Naive thymus-derived CD4-positive, alpha-beta T cell (primary cell): ENCODE measurements at regions not wholly inside any gene's neighbourhood (a gene's known extent, or its start where the extent isn't known, plus 50 kb on each side); places are given as distances from the start of the nearest gene placed in this dataset.
A peak's percentile ranks its signal among the peaks of the same experiment; 100 is the strongest.

ENCODE experiments used
- ATAC-seq: fragments of 150-1000 bp; cut with Tn5 transposase; 2 replicates; pipeline ENCODE4 v1.10.0; 2021; ENCODE audit warnings: mild to moderate bottlenecking, moderate library complexity
- CTCF ChIA-PET: fragments of 350-600 bp; sonication (Branson Sonifier 250); formaldehyde crosslinking; loops from one replicate; lab custom pipeline; 2021; ENCODE audit warnings: antibody characterized with exemption; lab: Charles Lee
- POLR2A ChIA-PET: fragments of 350-600 bp; sonication (Branson Sonifier 250); formaldehyde crosslinking; loops from one replicate; lab custom pipeline; 2021; ENCODE audit warnings: antibody characterized with exemption, inconsistent platforms; lab: Charles Lee
- DNase-seq, 9 donors: peaks; one replicate each; pipeline versions ENCODE4 v3.0.0 to v3.0.0-alpha.2; 2020 to 2022; ENCODE audit warnings: mixed read lengths in 1 of 9
- H3K27ac ChIP-seq: one replicate; pipeline ENCODE4 v1.7.0; 2013; ENCODE audit warnings: mild to moderate bottlenecking, low read depth, low read length, moderate library complexity
- H3K27me3 ChIP-seq, 2 donors: one replicate each; pipeline ENCODE4 v1.7.0; 2013; ENCODE audit warnings: low read length in 2 of 2, mild to moderate bottlenecking in 2 of 2, moderate library complexity in 2 of 2; ENCODE audit not compliant: control insufficient read depth in 2 of 2, insufficient read depth in 2 of 2
- H3K36me3 ChIP-seq, 3 experiments: 1 replicate in 2 of 3; 2 replicates in 1 of 3; pipeline ENCODE4 v1.7.0; 2013; ENCODE audit warnings: low read length in 3 of 3, mild to moderate bottlenecking in 3 of 3, moderate library complexity in 1 of 3; ENCODE audit not compliant: insufficient read depth in 3 of 3, control insufficient read depth in 2 of 3
- H3K4me1 ChIP-seq, 2 donors: one replicate each; pipeline ENCODE4 v1.7.0; 2013; ENCODE audit warnings: low read length in 2 of 2, mild to moderate bottlenecking in 2 of 2, moderate library complexity in 1 of 2; ENCODE audit not compliant: control insufficient read depth in 2 of 2, insufficient read depth in 2 of 2
- H3K4me3 ChIP-seq: 2 replicates; pipeline ENCODE4 v1.7.0; 2013; ENCODE audit warnings: mild to moderate bottlenecking, low read length
- H3K9me3 ChIP-seq, 3 experiments: 1 replicate in 2 of 3; 2 replicates in 1 of 3; pipeline ENCODE4 v1.7.0; 2013; ENCODE audit warnings: low read length in 3 of 3; ENCODE audit not compliant: control insufficient read depth in 2 of 3
- H3K27ac Mint-ChIP-seq, 9 donors: one replicate each; pipeline ENCODE4 v1.8.0; 2020 to 2022; ENCODE audit warnings: mixed read lengths in 9 of 9, mild to moderate bottlenecking in 8 of 9, moderate library complexity in 5 of 9, inconsistent platforms in 2 of 9
- H3K27me3 Mint-ChIP-seq, 5 donors: one replicate each; pipeline ENCODE4 v1.8.0; 2021 to 2022; ENCODE audit warnings: mixed read lengths in 5 of 5, mild to moderate bottlenecking in 1 of 5
- H3K36me3 Mint-ChIP-seq, 5 donors: one replicate each; pipeline ENCODE4 v1.8.0; 2020 to 2022; ENCODE audit warnings: mixed read lengths in 5 of 5, mild to moderate bottlenecking in 3 of 5, inconsistent platforms in 1 of 5
- H3K4me1 Mint-ChIP-seq, 7 donors: one replicate each; pipeline ENCODE4 v1.8.0; 2020 to 2022; ENCODE audit warnings: mixed read lengths in 7 of 7, mild to moderate bottlenecking in 3 of 7, inconsistent platforms in 1 of 7
- H3K4me3 Mint-ChIP-seq, 10 donors: one replicate each; pipeline ENCODE4 v1.8.0; 2020 to 2022; ENCODE audit warnings: mild to moderate bottlenecking in 10 of 10, mixed read lengths in 10 of 10, moderate library complexity in 6 of 10, inconsistent platforms in 2 of 10
- H3K9me3 Mint-ChIP-seq, 11 donors: one replicate each; pipeline ENCODE4 v1.8.0; 2020 to 2022; ENCODE audit warnings: mixed read lengths in 11 of 11, mild to moderate bottlenecking in 4 of 11, inconsistent platforms in 1 of 11, moderate library complexity in 1 of 11
- intact Hi-C, 2 donors: fragments of 100-400 bp; cut with micrococcal nuclease; formaldehyde crosslinking; loops; one replicate each; pipeline ENCODE4 v1.15.1; 2023

DNA sequence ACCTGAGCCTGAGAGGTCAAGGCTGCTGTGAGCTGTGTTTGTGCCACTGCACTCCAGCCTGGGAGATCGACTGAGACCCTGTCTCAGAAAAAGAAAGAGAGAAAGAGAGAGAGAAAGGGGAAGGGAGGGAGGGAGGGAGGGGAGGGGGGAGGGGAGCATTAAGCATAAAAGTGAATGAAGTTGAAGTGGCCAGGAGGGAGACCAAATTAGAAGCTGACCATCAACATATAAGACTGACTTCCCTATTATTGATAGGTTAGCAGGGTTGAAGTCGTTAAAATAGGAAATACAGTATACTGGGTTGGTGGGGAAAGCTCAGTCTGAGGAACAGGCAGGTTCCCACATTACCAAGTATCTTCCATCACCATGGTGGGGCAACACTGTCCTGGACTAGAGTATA is 117.1 kb upstream of the MKLN1 start:
- Histone ChIP-seq H3K27ac (no peak overlapping the region), H3K27me3 (no peaks in the 10 kb centered on the region), H3K4me3 (no peak overlapping the region), H3K4me1 (no peaks in the 10 kb centered on the region), H3K9me3 (no peaks in the 10 kb centered on the region), H3K36me3 (no peaks in the 10 kb centered on the region)
- DNase-seq: no peak
- peaks cover 0 to 2% (median 0%) of the 10 kb centered on the region in 5 donors for H3K27me3 Mint-ChIP-seq
- H3K4me1 Mint-ChIP-seq: peaks cover 0 to 3% (median 0%) of the 10 kb centered on the region in 7 donors
- peaks cover 0 to 2% (median 0%) of the 10 kb centered on the region in 5 donors for H3K36me3 Mint-ChIP-seq
- ChIA-PET CTCF (no interaction called here), POLR2A (no interaction called here)
- H3K9me3 Mint-ChIP-seq: peaks cover 0 to 2% (median 0%) of the 10 kb centered on the region in 11 donors
- no peak for ATAC-seq
- intact Hi-C loops: loop anchor here in 1 of 2 donors (2.0 kb wide), 1 partner anchor 20 kb away; no protein-coding TSS in a partner anchor
- H3K27ac Mint-ChIP-seq: peak overlapping the region in 3 of 9 donors; percentile 30 to 83 (median 74)
- H3K4me3 Mint-ChIP-seq: no peak overlapping the region

DNA sequence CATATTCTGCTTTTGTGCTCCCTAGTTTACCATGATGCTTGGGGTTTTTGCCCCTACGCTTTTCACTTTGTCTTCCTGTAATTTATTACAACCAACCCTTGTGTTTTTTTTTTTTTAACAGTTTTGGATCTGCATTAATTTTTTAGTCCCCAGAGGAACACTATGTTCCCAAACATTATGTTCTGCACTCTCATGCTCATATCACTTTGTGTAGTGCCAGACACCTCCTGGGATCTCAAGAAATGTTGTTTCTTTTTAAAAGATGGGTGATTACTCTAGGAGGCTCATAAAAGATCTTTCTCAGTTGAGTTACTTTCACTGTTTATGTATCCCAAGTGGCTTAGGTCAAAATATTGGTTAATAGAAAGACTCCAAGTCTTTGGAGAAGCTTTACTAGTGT is 116.2 kb upstream of the MKLN1 start:
- Histone ChIP-seq H3K27me3 (no peaks in the 10 kb centered on the region), H3K27ac (no peak overlapping the region), H3K36me3 (no peaks in the 10 kb centered on the region), H3K4me1 (no peaks in the 10 kb centered on the region), H3K9me3 (no peaks in the 10 kb centered on the region), H3K4me3 (no peak overlapping the region)
- peaks cover 0 to 2% (median 0%) of the 10 kb centered on the region in 5 donors for H3K27me3 Mint-ChIP-seq
- POLR2A ChIA-PET: no interaction called here
- ATAC-seq (no peak), DNase-seq (no peak)
- intact Hi-C loops: loop anchor here in 1 of 2 donors (2.0 kb wide), 1 partner anchor 19 kb away; no protein-coding TSS in a partner anchor
- H3K4me3 Mint-ChIP-seq: no peak overlapping the region
- H3K9me3 Mint-ChIP-seq: peaks cover 0 to 2% (median 0%) of the 10 kb centered on the region in 11 donors
- CTCF ChIA-PET: no interaction called here
- H3K4me1 Mint-ChIP-seq: peaks cover 0 to 3% (median 0%) of the 10 kb centered on the region in 7 donors
- peaks cover 0 to 2% (median 0%) of the 10 kb centered on the region in 5 donors for H3K36me3 Mint-ChIP-seq
- H3K27ac Mint-ChIP-seq: peak overlapping the region in 1 of 9 donors; percentile 4

DNA sequence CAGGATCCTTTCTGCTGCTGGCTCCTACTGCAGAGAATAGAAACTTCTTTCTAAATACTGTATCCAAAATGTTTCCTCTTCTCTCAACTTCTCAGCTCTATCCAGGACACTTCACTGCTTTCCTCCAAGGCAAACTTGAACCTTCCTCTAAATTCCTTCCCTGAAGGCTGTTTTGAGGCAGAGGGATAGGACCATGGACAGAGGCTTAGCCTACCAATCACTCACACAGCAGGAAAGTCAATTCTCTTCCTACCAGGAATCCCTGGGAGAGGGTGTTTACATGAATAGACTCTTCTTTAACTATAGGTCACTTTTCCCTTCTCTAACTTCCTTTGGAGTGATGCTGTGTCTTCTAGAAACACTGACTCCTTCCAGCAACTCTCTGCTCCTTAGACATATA is 115.6 kb upstream of the MKLN1 start:
- intact Hi-C loops: no loop called here
- CTCF ChIA-PET: no interaction called here
- Histone ChIP-seq H3K9me3 (no peaks in the 10 kb centered on the region), H3K27ac (no peak overlapping the region), H3K4me3 (no peak overlapping the region), H3K4me1 (no peaks in the 10 kb centered on the region), H3K36me3 (no peaks in the 10 kb centered on the region), H3K27me3 (no peaks in the 10 kb centered on the region)
- Mint-ChIP-seq H3K27me3 (peaks cover 0 to 2% (median 0%) of the 10 kb centered on the region in 5 donors), H3K36me3 (peaks cover 0 to 2% (median 0%) of the 10 kb centered on the region in 5 donors), H3K4me3 (no peak overlapping the region), H3K4me1 (peaks cover 0 to 3% (median 0%) of the 10 kb centered on the region in 7 donors), H3K27ac (no peak overlapping the region), H3K9me3 (peaks cover 0 to 2% (median 0%) of the 10 kb centered on the region in 11 donors)
- POLR2A ChIA-PET: no interaction called here
- DNase-seq: no peak
- ATAC-seq: no peak

DNA sequence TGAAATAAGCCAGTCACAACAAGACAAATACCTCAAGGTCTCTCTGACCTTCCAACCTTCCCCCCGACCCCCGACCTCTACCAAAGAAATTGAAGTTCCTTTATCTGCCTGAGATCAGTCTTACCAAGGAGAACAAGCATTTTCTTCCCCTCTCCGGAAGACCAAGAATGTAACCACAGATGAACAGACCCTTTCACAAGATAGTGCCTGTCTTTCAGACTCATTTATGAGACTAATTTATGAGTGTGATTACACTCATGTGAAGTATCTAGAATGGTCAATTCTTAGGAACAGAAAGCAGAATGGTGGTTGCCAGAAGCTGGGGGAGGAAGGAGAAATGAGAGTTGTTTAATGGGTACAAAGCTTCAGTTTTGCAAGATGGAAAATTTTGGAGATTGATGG is 108.9 kb upstream of the MKLN1 start:
- Mint-ChIP-seq H3K36me3 (peaks cover 0 to 13% (median 0%) of the 10 kb centered on the region in 5 donors), H3K4me3 (no peak overlapping the region), H3K27ac (no peak overlapping the region), H3K27me3 (peaks cover 0 to 3% (median 0%) of the 10 kb centered on the region in 5 donors), H3K9me3 (peaks cover 0 to 15% (median 1%) of the 10 kb centered on the region in 11 donors), H3K4me1 (peaks cover 0 to 16% (median 11%) of the 10 kb centered on the region in 7 donors)
- H3K4me3 ChIP-seq: no peak overlapping the region
- intact Hi-C loops: no loop called here
- H3K4me1 ChIP-seq: no peaks in the 10 kb centered on the region
- no peak overlapping the region for H3K27ac ChIP-seq
- no peaks in the 10 kb centered on the region for H3K27me3 ChIP-seq
- no peaks in the 10 kb centered on the region for H3K9me3 ChIP-seq
- H3K36me3 ChIP-seq: no peaks in the 10 kb centered on the region
- POLR2A ChIA-PET: no interaction called here
- CTCF ChIA-PET: interaction anchor here (1.0 kb wide), 1 partner anchor 159 kb away, joined by 3 read pairs; no protein-coding TSS in a partner anchor
- DNase-seq: no peak
- no peak for ATAC-seq

DNA sequence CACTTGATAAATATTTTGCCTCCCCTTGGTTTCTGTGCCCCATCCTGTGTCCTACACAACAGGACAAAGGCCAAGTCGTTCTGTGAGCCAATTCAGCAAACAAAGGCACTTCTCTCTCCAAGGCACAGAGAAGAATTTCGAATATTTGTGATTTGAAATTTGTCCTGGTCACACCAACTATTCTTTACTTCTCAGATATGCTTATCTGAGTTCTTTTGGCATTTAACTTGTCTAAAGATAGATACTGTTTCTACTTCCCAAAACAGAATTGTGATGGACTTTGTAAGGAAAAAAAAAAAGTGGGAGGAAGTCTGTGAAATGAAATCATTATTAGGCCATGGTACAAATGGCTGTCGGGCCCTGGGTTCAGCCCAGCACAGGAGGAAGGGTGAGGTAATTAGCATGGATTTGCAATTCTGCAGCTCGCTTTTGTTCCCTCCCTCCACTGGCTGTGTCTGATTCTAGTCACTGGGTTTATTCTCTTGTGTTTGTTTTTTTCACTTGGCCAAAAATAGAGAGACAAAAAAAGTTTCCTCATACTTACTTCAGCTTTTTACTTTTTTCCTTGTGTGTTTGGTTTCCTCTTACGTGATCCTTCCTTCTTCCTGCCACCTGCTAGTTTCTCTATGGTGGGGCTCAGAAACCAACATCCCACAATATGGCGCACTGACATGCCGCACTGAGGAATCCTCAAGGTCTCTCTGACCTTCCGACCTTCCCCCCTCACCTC is 108.2 kb upstream of the MKLN1 start:
- no peaks in the 10 kb centered on the region for H3K9me3 ChIP-seq
- peaks cover 0 to 3% (median 0%) of the 10 kb centered on the region in 5 donors for H3K27me3 Mint-ChIP-seq
- intact Hi-C loops: no loop called here
- peak; percentile 70 for ATAC-seq
- H3K4me3 ChIP-seq: no peak overlapping the region
- ChIA-PET POLR2A (no interaction called here), CTCF (no interaction called here)
- no peak for DNase-seq
- peaks cover 0 to 16% (median 11%) of the 10 kb centered on the region in 7 donors for H3K4me1 Mint-ChIP-seq
- no peak overlapping the region for H3K27ac ChIP-seq
- no peak overlapping the region for H3K27ac Mint-ChIP-seq
- peaks cover 0 to 13% (median 0%) of the 10 kb centered on the region in 5 donors for H3K36me3 Mint-ChIP-seq
- no peaks in the 10 kb centered on the region for H3K27me3 ChIP-seq
- no peaks in the 10 kb centered on the region for H3K36me3 ChIP-seq
- peaks cover 0 to 15% (median 1%) of the 10 kb centered on the region in 11 donors for H3K9me3 Mint-ChIP-seq
- H3K4me1 ChIP-seq: no peaks in the 10 kb centered on the region
- no peak overlapping the region for H3K4me3 Mint-ChIP-seq

DNA sequence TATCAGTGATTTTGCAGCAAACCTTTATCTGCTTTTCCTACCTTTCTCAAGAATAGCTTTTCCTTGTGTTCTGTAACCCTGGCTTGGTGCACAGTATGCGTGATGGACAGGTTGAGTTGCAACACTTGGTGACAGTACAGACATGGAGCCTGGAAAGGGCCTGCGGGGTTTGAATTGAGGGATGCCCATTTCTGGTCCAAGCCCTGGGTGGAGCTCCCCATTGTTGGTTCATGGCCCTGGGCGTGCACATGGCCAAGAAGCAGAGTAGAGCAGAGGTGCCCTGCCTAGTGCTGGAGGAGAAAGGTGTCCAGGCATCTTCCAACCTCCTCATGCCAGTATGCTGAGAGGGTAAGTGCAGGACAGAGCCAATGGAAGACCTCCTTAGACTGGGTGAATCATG is 106.6 kb upstream of the MKLN1 start:
- intact Hi-C loops: no loop called here
- ATAC-seq (no peak), DNase-seq (no peak)
- H3K27ac ChIP-seq: no peak overlapping the region
- peaks cover 3 to 17% (median 13%) of the 10 kb centered on the region in 7 donors for H3K4me1 Mint-ChIP-seq
- H3K27ac Mint-ChIP-seq: no peak overlapping the region
- POLR2A ChIA-PET: no interaction called here
- H3K9me3 Mint-ChIP-seq: peaks cover 0 to 15% (median 1%) of the 10 kb centered on the region in 11 donors
- H3K9me3 ChIP-seq: no peaks in the 10 kb centered on the region
- no peak overlapping the region for H3K4me3 ChIP-seq
- H3K4me1 ChIP-seq: no peaks in the 10 kb centered on the region
- H3K27me3 ChIP-seq: no peaks in the 10 kb centered on the region
- H3K36me3 ChIP-seq: no peaks in the 10 kb centered on the region
- no peak overlapping the region for H3K4me3 Mint-ChIP-seq
- H3K27me3 Mint-ChIP-seq: peaks cover 0 to 3% (median 0%) of the 10 kb centered on the region in 5 donors
- H3K36me3 Mint-ChIP-seq: peaks cover 0 to 13% (median 0%) of the 10 kb centered on the region in 5 donors
- CTCF ChIA-PET: no interaction called here
